GM21737 (cell line): ENCODE measurements at regions not wholly inside any gene's neighbourhood (a gene's known extent, or its start where the extent isn't known, plus 50 kb on each side); places are given as distances from the start of the nearest gene placed in this dataset.

Source experiments
- ATAC-seq: cut with Tn5 transposase; IDR thresholded peaks from one replicate; pipeline ENCODE4 v1.9.1; 2021; ENCODE audit warnings: mild to moderate bottlenecking, moderate library complexity; ENCODE audit not compliant: unreplicated experiment

DNA sequence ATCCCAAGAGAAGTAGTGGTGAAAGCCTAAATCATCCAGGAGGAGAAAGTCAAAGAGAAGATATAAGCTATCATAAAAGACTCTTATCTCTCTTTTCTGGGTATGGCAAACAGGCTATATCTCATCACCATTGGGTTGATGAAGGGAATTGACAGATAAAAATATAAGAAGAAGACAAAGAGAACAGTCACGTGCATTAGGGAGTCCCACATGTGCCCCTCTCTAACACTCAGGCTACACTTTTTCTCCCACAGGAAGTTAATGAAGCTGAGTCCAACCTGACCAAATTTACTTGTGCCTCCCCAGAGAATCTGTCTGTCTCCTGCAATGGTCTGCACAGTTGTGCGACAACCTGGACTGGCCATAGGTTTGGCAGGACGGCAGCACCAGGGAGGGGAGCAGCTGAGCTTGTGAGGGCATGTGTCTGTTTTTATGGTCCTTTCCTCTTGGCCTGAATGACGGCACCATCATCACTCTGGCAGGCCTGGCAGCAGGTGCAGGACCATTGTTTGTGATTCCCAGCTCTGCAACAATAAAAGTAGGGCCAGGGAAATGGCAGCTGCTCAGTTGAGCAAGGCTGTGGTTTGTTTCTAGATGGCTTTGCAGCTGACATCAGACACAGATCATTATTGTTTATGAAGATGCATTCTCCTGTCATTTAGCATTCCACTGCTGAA lies 144.5 kb upstream of the MCHR2 start:
- no peak for ATAC-seq

DNA sequence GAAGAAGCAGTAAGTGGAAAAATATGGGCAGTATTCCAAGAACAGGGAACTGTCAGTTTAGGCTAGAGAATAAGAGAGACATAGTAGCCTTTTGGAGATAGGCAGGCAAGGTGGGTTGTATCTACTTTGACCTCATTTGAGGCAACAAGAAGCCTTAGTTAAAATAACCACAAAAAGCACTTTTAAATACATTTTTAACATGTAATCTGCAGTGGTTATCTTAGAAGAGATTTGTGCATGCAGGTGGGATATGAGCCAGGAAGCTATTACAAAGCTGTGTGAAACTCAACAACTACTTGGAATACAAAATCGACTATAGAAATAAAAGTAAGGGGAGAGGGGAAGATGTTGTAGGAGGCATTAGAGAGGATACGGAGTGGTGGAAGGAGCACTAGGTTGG lies 143.7 kb upstream of the MCHR2 start:
- no peak for ATAC-seq

DNA sequence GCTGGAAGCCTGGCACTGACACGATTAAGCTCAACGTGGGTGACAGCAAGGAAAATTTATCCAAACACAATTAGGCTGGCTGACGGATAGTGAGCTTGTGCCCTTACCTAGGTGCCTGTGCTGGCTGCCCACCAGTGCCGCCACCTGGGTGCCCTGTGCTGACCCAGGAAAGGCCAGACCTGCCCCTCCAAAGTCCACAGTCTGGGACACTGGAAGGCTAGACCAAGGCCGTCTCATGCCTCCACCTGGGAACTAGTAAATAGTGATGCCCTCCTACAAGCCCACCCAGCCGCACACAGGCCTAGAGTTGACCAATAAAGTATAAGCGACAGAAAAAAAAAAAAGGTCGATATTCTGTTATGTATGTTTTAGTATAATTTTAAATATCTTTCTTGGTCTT lies 142.6 kb upstream of the MCHR2 start:
- no peak for ATAC-seq

DNA sequence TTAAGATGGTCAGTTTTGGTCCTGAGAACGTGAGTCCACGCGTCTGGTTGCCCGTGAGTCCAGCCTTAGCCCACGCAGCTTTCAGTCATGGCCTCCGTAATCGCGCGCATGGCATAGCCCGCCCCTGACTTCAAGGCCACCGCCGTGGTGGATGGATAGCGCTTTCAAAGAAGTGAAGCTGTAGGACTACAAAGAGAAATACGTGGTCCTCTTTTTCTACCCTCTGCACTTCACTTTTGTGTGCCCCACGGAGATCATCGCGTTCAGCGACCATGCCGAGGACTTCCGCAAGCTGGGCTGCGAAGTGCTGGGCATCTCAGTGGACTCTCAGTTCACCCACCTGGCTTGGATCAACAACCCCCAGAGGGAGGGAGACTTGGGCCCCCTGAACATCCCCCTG lies 142.0 kb upstream of the MCHR2 start:
- no peak for ATAC-seq

DNA sequence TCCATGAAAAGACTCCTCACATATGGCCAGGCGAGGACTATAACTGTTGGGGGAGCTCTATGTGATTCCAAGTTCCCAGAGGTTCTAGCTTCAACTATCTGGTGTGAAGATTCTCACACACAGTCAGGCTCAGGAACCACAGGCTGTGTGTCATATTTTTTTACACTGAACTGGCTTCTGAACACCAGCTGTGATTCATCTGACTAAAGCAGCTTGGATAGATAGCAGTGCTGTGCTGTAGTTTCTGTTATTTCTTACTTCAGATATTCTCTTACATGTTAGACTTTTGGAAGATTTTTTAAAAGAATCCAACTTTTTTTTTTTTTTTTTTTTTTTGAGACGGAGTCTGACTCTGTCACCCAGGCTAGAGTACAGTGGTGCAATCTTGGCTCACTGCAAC lies 140.7 kb upstream of the MCHR2 start:
- no peak for ATAC-seq

DNA sequence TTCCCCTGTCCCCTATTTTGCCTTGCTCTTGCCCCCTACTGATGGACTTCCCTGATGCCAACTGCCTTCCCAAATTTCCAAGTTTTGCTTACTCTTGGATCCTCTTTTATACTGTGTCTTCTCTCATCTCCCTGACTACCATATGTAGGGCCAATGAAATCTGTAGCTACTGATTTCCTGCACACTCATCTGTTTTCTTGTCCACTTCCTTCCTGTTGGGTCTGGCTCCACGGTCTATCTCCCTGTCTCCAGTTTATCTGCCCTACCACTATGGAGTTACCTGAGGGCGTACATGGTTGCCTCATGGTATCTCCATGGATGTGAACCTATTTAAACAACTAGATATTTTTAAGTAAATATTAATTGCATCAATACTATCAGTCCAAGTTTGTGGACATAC lies 140.3 kb upstream of the MCHR2 start:
- ATAC-seq, result no peak

DNA sequence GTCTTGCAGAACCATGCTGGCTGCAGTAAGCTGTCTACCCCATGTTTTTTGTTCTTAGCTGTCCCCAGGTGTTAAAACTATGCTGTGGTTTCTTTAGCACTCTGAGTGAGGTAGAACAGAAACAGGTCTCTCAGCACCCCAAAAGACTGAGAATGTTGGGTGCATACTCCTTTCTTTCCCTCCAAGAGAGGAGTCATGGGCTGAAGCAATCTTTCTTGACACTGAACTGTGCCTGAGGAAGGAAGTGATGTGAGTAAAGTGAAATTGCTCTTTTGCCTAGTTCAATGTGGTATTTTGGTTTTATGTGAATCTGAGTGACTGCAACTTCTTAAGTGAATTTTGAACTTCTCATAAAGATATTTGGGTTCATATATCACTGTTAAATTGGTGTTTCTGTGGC lies 138.0 kb upstream of the MCHR2 start:
- ATAC-seq, result no peak

DNA sequence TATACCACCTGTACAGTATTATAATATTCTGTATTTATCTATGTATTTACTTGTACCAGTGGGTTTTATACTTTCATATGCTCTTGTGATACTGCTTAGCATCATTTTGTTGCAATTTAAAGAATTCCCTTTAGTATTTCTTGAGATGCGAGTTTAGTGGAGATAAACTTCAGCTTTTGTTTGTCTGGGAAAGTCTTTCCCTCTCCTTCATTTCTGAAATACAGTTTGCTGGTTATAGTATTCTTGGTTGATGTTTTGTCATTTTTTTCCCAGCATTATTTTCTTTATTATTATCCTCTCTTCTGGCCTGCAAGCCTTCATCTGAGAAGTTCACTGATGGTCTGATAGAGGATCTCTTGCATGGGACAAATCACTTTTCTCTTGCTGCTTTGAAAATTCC lies 136.6 kb upstream of the MCHR2 start:
- no peak for ATAC-seq

DNA sequence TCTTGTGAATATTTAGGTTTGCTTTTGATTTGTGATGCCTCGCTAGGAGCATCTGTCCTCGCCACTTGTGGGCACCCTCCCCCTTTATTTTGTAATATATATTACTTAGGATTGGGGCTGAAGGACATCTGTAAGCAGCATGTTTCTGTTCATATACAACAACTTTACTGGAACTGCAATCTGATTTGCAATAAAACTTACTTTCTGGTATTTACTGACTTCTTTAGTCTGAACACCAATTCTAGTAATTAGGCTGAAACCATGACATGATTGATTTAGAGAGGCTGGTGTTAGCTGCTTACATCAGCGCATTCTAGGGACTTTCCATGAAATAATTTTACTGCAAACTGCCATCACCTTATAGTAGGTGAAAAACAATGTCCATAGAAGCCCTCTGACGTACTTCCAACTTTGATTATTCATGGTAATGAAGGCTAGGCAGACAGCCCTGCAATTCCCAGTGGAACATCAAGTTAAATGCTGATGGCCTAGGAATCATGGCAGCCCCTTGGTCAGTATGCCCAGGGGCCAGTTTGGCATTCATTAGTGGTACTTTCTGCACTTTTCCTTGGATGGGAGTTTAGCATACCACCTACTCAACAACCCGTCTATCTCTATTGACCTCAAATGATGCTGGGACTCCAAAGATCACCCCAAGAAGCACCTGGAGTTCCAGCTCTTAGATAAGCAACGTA lies 132.9 kb upstream of the MCHR2 start:
- ATAC-seq, result no peak

DNA sequence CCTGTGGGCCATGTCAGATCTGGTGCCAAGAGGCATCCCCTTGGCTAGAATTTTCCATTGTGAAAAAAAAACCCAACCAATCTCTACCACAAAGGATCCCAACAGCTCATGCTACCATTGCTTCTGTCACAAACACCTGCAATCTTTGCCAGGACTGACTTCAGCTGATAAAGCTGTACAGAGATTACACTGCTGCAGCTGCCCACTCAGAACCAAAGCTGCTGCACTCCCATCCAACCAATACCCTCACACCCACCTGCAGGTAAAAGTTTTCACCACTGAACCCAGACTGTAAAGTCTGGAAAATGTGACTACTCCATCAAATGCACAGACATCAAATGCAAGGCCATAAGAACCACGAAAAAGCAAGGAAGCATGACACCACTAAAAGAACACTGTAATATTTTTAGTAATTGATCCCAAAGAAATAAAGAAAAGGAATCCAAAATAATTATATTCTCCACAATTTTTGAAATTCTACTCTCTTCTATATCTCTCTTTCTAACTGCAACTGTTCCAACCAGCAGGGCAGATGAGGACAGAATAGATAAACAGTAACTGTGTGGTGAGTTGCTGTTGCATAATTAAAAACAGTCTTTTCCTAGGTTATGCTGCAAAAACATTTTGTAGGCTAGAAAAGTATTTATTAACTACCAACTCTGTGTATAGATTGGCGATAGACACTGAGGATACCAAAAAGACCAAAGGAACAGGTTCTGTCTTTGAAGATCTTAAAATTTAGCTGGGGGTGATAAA lies 128.0 kb upstream of the MCHR2 start:
- no peak for ATAC-seq

DNA sequence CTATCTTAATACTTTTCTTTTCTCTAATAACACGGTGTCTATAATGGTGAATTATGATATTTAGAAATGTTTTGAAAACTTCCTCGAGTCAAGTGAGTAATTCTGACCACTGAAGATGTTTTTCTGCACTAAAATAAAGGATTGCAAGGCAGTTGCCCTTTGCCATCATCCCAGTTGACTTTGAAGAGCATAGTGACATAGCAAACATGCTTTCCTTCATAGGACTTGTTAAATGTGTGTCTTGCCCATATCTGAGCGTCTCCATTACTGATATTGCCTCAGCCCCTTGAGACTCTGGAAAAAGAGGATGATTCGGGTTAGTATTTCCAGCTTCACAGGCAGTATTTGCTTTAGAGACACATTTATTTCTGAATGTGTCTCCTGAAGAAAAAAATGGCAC lies 125.2 kb upstream of the MCHR2 start:
- ATAC-seq, result no peak

DNA sequence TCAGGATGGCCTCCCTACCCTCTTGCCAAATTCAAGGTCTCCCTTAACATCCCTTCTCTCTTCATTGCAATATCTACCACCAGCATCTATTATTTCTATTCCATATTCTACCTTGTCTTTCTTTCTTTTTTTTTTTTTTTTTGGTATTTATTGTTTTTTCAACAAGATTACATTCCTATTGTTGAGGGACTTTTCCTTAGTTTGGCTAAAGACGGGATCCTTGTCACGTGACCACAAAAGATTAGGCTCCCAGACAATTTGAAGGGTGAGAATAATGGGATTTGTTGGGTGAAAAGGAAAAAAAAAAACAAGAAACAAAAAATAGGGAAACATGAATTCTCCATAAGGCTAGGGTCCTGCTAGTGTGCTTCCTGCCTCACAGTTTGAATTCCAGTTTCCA lies 124.3 kb upstream of the MCHR2 start:
- no peak for ATAC-seq

DNA sequence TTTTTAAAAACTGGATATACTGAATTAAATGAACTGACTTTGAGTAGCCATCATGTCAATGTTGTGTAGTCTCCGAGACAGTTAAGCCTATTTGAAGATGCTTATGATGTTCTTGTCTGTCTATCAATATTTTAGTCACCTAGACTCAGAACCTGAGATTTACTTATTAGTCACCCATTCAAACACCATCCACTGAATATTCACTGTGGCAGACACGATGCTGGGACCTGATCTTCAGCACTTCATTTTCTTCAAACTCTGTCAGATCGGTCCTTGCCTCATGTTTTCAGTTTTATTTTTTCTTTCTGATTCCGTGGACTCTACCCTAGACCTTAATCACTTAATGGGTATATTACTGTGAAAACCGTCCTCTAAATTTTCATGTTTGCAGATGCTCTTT lies 123.7 kb upstream of the MCHR2 start:
- ATAC-seq, result no peak

DNA sequence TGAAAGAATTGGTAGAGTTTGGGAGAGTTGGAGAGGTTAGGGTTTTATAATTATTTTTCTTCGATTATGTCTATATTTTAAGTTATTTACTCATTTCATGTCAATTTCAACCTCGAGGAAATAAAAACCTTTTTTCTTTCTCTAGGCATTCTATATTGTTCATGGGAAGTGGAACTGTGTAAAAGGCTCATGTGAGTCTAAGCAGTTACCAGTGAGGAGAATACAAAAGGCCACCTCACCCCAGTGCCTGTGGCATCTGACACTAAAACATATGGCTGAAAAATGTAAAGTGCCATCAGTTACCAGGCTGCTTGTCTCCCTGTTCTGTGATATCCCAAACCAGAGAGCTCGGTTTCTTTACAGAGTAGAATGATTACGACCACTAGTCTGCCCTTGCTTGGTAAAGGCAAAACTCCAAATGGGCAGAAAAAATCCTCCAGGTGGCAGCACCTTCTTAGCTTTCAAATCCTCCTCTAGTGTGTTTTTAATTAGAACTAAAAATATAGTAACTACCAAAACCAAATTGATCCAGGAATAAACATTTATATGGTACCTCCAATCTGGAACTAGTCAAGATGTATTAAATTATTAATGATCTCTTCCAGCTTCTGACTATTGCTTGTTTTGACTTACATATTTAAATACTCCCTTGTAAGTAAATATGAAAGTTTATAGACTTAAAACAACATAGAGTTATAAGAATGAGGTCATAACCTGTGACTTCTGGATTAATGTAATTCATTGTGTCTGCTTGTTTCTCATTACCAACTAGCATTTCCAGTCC lies 122.6 kb upstream of the MCHR2 start:
- no peak for ATAC-seq

DNA sequence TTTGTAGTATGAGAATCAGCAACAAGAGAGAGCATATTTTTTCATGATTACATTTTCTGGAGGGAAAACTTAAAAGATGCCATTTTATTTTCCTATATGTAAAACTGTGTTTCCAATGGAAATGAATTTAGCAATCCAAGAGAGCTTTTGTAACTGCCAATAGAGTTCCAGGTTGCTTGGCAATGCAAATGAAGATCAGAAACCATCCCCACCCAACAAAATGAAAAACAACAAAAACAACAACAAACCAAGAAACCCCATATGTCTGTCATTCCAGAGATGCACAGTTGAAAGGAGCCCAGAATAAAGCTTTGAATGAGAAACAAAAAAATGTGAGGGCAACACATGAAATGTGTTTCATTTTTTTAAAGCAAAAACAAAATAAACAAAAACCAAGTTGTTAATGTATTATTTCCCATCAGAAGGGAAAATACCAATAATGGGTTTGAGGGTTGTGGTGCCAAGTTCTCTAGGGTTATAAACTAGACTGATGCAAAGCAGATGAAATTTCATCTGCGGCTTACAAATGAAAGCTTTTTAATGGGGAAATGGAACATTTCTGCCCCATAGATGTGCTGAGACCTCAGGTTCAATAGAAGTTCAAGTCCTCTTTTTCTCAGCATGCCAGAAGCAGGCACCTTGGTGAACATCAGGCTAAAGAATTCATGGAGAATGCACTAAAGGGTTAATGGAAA lies 121.5 kb upstream of the MCHR2 start:
- ATAC-seq, result no peak

DNA sequence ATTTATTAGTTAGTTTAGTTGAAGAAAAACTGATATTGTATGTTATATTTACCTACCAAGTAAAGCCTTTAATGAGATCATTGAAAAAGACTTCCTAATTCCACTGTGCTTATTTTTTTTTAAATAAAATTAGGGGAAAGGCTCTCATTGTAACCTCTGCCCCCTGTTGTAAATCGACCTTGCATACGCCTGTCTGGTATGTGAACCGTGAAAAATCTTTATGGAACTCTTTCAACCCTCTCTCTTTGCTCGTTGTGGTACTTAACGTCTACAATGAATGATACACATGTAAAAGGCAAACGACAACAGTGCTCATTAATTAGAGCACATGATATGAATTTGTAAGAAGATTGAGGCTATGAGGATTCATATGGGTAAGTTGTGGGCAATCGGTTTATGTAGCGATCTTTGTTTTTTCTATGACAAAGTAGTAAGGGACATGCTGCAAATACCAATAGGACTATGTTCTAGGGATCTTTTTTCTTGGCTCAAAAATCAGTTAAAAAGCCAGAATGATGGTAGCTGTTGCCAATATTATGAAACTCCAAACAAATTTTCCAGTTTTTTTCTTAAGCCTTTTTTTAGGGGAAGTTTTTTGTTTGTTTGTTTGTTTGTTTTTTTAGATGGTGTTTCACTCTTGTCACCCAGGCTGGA lies 119.0 kb upstream of the MCHR2 start:
- ATAC-seq, result no peak

DNA sequence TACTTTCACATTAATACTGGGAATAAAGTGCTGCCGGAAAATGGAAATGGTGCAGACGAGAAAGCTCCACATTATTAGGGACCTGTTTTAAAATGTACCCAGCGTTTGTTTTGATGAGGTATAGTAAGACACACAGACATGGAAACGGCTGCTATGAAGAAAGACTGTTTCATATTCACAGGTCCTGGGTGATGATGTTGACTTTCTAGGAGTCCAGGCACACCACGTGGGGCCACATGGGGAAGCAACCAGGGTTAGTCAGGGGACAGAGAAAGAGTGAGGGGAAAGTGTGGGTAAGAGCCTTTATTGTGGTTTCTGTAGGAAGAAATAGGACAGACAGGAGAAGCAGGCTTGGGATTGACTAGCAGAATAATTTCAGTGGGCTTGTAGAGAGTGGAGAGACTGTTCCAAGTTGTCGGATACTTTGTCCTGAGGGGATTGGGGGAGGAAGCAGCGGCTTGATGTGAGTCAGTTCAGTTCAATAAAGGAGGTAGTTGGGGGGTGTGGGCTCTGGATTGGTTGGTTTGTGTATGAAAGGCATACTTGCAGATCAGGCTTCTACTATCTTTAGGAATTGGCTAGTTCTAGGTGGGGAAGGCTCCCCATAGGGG lies 112.0 kb upstream of the MCHR2 start:
- ATAC-seq, result no peak

DNA sequence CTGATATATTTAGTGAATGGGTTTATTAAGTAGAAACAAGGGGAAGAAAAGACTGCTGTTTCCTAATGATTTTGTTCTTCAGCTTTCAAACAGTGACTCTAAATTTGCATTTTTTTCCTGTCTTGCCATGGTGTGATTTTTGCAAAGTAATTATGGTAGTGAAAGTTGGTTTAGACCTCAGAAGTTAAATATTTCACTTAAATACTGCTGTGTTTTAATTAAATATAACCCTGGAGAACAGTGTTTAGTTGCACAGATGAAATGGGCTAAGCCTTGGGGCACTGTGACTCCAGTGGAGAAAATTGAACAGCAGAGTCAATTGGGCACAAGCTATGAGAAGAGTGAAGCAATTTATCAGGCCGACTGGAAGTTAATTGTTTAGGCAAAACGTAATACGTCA lies 111.1 kb upstream of the MCHR2 start:
- peak; percentile 64 for ATAC-seq

DNA sequence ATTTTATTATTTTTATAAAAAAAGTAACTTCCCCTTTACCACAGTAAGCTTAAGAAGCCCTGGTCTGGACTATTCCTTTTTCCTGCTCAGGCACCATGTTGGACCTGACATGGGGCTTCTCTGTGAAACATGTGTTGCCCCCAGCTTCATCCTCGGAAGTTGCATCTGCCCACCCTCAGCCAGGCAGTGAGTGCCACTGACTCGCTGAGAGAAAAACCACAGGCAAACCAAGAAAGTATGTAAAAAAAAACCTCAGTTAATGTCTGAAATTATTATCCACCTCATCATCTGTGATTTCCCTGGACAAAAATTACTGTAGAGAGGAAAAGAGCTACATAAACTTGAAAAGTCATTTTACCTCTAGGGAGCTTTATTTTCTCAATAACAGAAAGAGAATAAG lies 109.9 kb upstream of the MCHR2 start:
- ATAC-seq, result no peak

DNA sequence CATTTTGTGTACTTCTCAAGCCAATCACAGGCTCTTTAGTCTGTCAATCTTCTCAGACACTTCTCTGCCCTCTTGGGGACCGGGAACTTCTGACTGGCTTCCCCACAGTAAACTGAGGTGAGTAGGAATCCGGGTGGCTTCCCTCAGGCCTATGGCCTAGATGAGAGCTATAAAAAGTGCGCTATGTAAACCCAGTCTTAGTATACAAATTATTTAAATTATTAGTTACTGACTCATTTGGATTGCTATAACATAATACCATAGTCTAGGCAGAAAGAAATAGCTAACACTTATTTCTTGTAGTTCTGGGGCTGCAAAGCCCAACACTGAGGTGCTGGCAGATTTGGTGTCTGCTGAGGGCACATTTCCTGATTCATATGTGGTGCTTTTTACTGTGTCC lies 109.2 kb upstream of the MCHR2 start:
- no peak for ATAC-seq
